Tongue (tissue), 1 donor: ENCODE measurements at regions not wholly inside any gene's neighbourhood (a gene's known extent, or its start where the extent isn't known, plus 50 kb on each side); places are given as distances from the start of the nearest gene placed in this dataset.
"Not testable (repeated sequence)": the region's sequence is repeated elsewhere in the genome, so short reads cannot be mapped to it uniquely, and the experiment has no call there.

ENCODE experiments used
- DNase-seq: peaks from one replicate; pipeline ENCODE4 v3.0.0-alpha.2; 2015

- DNase-seq = no peak
Observed at GRCh38 chr6:11961923-11962322, 50.2 kb upstream of the HIVEP1 start.

GRCh38 chr6:11960909-11961779 is 51.0 kb upstream of the HIVEP1 start:
- no peak for DNase-seq

- no peak for DNase-seq
Observed at GRCh38 chr6:11956781-11957180, 55.3 kb upstream of the HIVEP1 start.

GRCh38 chr6:11953641-11954040 is 58.5 kb upstream of the HIVEP1 start:
- no peak for DNase-seq

- DNase-seq = no peak
Observed at GRCh38 chr6:11952316-11952715, 59.8 kb upstream of the HIVEP1 start.

- no peak for DNase-seq
Observed at GRCh38 chr6:11951868-11952267, 60.2 kb upstream of the HIVEP1 start.

GRCh38 chr6:11950109-11950508 is 62.0 kb upstream of the HIVEP1 start:
- no peak for DNase-seq

GRCh38 chr6:11947575-11947974 is 64.5 kb upstream of the HIVEP1 start:
- no peak for DNase-seq

- DNase-seq = no peak
Observed at GRCh38 chr6:11947063-11947462, 65.0 kb upstream of the HIVEP1 start.

GRCh38 chr6:11944111-11944510 is 68.0 kb upstream of the HIVEP1 start:
- DNase-seq = no peak

GRCh38 chr6:11943060-11943459 is 69.1 kb upstream of the HIVEP1 start:
- DNase-seq = no peak

GRCh38 chr6:11942185-11942864 is 69.8 kb upstream of the HIVEP1 start:
- DNase-seq = no peak

GRCh38 chr6:11940532-11941166 is 71.5 kb upstream of the HIVEP1 start:
- not testable (repeated sequence) for DNase-seq

- peak; percentile 26 for DNase-seq
Observed at GRCh38 chr6:11938285-11938890, 73.7 kb upstream of the HIVEP1 start.

- DNase-seq = no peak
Observed at GRCh38 chr6:11934638-11935037, 77.5 kb upstream of the HIVEP1 start.

GRCh38 chr6:11932892-11933291 is 79.2 kb upstream of the HIVEP1 start:
- not testable (repeated sequence) for DNase-seq

GRCh38 chr6:11931296-11932035 is 80.6 kb upstream of the HIVEP1 start:
- DNase-seq = no peak

GRCh38 chr6:11930834-11931233 is 81.3 kb upstream of the HIVEP1 start:
- not testable (repeated sequence) for DNase-seq

GRCh38 chr6:11930240-11930639 is 81.9 kb upstream of the HIVEP1 start:
- no peak for DNase-seq

GRCh38 chr6:11929241-11929835 is 82.8 kb upstream of the HIVEP1 start:
- no peak for DNase-seq

GRCh38 chr6:11926594-11927407 is 85.3 kb upstream of the HIVEP1 start:
- no peak for DNase-seq
